ENCODE measurements at regions not wholly inside any gene's neighbourhood (a gene's known extent, or its start where the extent isn't known, plus 50 kb on each side); places are given as distances from the start of the nearest gene placed in this dataset.

DNA sequence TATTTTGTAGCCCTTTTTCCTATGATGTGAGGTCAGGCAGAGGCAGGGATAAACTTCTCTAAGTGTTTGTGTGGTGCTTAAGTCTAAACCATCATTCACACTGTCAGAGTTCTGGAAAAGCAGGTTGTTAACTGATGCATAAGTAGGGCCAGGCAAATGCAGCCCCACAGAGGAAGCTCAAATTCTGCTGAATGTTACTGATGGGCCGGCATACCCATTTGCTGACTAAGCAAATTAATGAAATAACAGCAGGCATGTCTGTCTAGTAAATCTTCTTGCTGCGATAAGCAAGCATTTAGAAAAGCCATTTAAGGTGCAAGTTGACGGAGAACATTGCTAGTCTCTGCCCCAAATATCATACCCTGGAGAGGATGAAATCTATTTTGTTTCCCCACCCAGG lies 523.2 kb upstream of the CCDC196 start:
- TF ChIP-seq, protein P1, sequence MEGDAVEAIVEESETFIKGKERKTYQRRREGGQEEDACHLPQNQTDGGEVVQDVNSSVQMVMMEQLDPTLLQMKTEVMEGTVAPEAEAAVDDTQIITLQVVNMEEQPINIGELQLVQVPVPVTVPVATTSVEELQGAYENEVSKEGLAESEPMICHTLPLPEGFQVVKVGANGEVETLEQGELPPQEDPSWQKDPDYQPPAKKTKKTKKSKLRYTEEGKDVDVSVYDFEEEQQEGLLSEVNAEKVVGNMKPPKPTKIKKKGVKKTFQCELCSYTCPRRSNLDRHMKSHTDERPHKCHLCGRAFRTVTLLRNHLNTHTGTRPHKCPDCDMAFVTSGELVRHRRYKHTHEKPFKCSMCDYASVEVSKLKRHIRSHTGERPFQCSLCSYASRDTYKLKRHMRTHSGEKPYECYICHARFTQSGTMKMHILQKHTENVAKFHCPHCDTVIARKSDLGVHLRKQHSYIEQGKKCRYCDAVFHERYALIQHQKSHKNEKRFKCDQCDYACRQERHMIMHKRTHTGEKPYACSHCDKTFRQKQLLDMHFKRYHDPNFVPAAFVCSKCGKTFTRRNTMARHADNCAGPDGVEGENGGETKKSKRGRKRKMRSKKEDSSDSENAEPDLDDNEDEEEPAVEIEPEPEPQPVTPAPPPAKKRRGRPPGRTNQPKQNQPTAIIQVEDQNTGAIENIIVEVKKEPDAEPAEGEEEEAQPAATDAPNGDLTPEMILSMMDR (IDR thresholded peaks at IDR 0.05 in 8 of 11, conservative IDR thresholded peaks at IDR 0.05 in 3 of 11) = no peak
- no peak for TF ChIP-seq POLR2A (IDR thresholded peaks at IDR 0.05)
